GM18868 (cell line): ENCODE measurements at regions not wholly inside any gene's neighbourhood (a gene's known extent, or its start where the extent isn't known, plus 50 kb on each side); places are given as distances from the start of the nearest gene placed in this dataset.
A peak's percentile ranks its signal among the peaks of the same experiment; 100 is the strongest.

Experiments
- ATAC-seq: cut with Tn5 transposase; IDR thresholded peaks from one replicate; pipeline ENCODE4 v1.9.1; 2021; ENCODE audit warnings: mild to moderate bottlenecking, moderate library complexity; ENCODE audit not compliant: unreplicated experiment

DNA sequence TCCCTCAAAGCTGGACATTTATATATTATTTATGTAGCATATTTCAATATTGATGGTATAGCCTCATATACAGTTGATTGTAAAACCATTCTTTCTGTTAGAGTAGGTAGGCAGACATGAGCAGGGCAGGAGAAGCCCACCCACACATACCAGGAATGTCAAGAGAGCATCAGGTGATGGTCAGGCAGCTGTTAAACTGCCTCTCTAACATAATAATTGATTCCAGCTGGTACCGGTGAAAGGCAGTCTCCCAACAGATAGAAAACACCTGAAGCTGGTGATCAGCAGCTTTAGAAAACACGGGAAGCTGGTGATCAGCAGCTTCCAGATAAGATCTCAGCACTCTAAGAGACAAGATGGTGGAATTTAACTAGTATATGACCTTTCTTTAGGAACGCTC is 132.9 kb downstream of the SLITRK6 start:
- ATAC-seq: no peak

DNA sequence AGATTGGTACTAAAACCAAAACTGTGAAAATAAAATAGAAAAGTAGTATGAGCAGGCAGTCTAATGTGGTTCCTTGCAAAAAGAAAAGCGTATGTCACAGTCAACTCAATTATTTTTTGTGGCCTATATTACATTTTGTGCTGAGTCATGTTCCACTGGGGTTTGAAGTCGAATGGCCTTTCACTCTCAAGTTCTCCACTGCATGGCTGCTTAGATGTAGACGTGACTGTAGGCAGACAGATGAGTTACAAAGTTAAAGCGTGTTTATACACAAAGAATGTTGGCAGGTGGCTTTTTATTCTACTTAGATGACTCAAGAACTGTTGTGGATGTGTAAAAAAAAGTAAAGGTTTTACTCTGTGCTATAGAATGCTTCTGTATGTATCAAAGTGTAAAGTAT is 133.9 kb downstream of the SLITRK6 start:
- peak; percentile 61 for ATAC-seq

DNA sequence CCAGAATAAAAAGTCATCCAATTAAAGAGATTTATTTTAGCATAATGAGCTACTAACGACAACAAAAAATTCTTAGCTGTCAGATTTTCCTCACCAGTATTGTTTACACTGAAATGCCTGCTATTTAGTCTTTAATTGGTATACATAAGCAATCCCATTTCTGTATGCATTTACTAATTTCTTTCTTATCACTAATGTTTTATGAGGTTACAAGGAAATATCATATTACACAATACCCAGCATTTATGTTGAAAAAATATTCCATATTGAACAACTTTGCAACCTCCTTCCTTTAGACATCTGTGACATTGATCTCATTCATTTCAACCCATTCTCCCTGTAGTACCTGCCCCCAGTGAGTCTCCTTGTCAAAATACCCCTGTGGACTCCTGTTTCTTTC is 135.4 kb downstream of the SLITRK6 start:
- ATAC-seq: no peak

DNA sequence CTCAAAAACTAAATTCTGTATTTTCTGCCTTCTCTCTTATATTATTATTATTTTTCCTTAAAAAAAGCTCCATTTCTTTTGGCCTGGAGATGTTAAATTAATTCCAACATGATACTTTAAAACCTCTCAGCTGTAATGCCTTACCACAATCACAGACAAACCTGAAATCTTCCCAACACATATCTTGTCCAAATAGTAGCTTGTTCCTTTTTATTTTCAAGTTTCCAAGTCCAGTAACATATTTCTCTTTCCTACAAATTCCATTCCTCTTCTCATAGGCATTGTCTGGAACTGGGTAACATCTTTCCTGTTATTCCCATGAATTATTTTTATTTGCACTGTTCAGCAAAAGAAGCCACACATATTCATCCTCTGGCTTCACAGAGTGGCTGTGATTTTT is 137.0 kb downstream of the SLITRK6 start:
- no peak for ATAC-seq

DNA sequence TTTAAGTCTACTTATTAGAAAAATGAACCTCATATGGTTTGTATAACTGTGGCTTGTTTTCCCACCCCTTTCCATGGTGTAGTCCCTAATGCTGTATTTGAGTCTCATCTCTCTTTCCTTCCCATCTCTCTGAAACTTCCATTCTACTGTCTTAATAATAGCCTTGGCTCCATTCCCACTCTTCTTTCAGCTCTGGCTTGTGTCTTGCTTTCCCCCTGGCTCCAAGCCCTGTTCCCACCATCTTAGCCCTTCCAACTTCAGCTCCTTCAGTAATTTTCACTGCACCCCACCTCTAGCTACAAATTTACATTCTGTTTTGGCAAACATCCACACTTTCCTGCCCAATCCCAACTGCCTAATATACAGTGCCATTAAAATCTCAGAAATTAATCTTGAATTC is 137.5 kb downstream of the SLITRK6 start:
- no peak for ATAC-seq

DNA sequence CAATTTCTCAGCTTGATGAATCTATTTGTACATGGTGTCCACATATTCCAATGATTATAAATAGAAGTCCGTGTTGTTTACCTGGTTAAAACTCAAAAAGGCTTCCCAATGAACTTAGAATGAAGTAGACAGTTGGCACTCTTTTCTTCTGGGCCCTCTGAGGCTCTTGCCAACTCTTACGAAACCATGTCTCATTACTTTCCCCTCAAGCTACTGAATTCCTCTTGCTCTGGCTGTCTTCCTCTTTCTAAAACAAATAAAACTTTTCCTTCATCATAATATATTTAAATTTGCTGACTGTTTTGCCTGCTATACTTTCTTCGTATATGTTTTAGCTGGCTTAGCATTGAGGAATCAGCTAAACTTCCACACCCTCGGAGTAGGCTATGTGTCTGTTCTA is 139.7 kb downstream of the SLITRK6 start:
- no peak for ATAC-seq

DNA sequence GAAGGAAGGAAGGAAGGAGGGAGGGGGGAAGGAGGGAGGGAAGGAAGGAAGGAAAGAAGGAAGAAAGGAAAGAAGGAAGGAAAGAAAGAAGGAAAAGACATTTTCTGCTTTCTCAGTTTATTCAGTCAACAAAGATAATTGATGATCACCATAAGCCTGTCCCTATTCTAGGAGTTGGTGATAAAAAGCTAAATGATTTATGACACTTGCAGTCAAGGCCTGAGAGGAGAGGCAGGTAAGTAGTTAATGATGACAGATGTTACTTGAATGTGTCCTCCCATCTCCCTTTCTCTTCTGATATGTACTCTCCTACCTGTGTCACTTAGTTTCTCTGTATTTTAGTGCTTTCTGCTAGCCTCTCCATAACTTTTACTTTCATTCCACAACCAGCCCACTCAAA is 141.3 kb downstream of the SLITRK6 start:
- ATAC-seq: no peak

DNA sequence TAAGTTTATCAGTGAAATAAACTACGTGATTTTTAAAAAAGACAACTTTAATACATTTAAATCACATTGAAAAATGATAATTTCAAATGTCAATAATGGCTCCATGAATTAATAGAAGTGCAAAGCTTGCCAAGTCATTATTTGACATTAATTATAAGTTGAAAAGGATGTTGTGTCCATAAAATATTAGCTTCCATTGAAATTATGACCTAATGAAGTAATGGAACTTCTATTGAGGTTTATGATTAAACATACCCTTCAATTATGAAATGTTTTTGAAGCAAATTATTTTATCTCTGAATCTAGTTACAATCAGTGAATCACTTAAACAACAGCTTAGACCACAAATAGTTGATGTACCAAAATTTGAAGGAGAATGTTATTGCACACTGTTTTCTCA is 144.2 kb downstream of the SLITRK6 start:
- ATAC-seq: no peak

DNA sequence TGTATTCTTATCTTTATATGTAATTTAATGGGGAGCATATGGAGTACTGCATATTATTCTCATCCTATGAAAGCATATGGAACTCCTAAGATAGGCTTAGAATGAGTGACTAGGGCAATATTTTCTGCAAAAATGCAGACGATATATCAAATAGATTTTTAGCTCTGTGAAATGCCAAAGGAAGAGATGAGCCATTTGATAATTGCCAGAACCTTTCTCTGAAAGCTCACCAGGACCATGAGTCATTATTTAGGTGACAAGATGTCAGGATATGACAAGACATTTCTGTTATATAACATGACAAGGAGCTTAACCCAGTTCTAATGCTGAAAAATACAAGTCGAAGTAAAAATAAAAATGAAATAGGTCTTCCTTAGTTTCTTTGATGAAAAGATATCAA is 145.0 kb downstream of the SLITRK6 start:
- no peak for ATAC-seq

DNA sequence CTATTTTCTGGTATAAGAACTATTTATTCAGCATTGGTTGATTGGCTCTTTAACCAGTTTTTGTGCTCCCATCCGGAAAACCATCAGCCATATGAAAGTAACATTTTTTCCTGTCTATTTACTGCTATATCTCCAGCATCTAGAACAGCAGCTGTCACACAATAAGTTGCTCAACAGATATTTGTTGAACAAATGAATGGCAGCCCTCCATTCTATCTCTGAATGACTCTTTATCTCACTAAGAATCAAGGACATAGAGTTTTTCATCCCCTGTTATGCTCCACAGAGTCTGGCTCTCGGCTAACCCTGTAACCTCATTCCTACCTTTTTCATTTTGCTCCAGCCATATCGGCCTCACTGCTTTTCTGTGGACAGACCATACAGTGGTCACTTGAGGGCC is 145.5 kb downstream of the SLITRK6 start:
- ATAC-seq: no peak

DNA sequence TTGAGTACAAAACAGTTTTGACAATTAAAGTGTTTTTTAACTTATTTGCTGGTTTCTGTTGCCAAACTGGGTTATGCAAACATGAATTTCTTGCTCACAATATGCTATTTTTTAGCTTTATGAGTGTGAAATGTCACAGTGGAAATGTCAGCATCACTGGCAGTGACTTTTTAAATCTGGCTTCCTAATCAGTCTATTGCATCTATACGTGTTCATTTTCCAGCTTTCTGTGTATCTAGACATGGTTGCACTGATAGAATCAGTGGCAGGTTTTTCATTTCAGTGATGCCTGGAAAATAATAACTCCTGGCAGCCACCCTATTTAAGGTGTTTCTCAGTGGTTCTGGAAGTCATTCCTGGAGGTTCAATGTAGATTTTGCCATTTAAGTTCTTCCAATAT is 146.7 kb downstream of the SLITRK6 start:
- no peak for ATAC-seq

DNA sequence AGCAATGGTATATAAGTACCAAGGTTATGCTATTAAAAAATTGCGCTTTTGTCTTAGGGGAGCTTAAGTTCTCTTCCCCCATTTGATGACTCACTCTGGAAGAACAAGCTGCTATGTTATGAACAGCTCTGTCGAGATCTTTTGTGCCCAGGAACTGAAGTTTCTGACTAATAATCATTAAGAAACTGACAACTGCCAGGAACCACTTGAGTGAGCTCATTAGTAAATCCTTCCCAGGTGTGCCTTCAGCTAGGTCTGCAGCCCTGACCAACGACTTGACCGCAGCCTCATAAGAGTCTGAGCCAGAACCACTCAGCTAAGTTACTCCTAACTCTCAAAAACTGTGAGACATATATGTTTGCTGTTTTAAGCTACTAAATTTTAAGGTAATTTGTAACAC is 147.8 kb downstream of the SLITRK6 start:
- ATAC-seq: peak; percentile 70

DNA sequence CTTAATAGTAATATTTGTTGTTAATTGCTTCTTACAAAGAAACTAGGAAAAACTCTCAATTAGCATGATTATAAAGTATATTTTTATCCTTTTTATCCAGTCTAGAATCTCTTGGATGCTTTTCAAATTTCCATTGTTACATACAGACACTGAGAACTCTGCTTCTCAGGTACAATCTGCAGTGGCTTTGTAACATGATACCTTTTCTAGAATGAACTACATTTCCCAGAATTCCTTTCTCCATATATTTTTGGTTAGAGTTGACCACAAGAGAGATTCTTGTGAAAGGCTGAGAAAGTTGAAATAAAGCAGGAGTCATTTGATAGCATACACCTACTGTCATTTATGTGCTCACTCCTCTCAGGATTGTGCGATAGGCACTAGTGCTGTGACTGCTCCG is 148.6 kb downstream of the SLITRK6 start:
- ATAC-seq: no peak

DNA sequence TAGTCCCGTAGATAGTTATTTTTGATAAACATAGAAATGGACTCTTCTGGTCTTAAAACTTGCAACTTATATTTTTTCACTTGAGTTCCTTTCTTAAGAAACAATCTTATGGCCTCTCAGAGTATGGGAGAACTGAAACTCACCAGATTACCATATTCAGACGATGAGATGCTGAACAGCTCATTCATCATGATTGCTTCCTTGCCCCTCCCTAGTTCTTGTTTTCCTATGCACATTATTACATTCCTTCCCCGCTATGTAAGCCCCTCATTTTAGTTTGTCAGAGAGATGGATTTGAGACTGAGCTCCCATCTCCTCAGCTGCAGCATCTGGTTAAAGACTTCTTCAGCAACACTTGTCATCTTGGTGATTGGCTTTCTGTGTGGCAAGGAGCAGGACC is 158.5 kb downstream of the SLITRK6 start:
- ATAC-seq: no peak

DNA sequence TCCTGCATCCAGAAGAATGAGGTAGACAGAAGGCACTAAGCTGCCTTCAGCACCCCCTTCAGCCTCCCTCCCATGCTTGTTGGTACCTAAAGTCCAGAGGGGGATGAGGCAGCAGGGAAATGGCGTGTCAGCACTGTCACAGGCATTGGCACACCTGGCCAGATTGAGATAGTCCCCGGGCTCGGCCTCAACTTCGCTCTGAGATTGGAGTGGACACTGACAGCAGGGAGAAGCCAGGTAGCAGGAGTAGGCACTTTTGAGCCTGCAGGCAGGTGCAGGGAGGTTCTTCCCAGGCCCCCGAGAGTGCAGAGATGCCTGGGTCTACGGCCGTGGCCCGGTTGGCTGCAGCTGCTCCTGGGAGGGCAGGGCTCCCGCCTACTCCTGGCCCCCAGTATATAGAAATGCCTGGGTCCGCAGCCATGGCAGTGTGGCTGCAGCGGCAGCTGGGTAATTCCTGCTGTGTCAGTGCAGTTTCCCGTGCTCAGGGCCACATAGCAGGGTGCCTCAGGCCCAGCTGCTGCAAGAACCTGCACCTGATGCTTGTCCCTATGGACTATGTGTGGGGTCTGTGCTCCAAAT is 160.3 kb downstream of the SLITRK6 start:
- ATAC-seq: no peak

DNA sequence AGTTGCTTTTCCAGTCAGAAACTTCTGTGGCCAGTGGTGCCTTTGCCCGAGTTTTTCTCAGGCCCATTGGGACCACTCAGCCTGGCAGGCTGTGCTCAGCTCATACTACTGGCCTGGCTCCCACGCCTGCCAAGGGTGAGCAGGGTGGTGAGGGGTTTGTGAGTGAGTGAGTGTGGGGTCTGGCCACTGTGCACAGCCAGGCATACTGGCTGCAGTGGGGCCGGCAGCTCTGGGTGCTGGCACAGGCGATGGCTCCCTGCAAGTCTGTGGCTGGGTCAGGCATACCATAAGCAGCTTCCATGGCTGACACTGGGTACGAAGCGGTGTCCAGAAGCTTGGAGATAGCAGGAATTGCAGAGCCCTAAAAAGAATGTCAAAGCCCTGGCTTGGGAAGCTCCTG is 161.0 kb downstream of the SLITRK6 start:
- no peak for ATAC-seq

DNA sequence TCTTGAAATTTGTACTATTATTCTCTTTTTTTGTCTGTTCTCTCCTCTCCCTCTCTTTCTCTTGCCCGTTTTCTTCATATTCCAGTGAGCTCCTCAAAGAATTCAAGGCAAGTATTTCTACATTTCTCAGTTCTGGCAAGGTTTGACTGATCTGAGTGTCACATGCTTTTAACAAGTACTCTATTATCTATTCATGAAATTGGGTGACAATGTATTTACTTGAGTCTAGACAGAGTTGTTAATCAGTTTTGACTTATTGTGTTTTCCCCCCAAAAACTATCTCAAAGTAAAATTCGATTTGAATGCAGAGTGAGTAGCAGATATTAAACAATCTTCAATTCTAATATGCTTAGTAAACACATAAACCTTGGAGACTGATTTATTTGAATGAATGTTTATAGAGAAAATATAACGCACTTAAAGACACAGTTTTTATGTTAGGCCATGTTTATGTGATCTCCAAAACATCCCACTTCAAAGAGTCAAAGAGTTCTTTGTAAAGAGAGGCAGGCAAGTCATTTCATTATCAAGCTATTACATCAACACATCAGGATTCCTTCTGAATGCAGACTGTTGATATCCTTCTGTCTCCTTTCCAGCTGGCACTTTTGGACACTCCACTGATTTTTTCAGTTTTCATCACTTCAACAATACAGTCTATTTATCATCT is 166.6 kb downstream of the SLITRK6 start:
- ATAC-seq: no peak

DNA sequence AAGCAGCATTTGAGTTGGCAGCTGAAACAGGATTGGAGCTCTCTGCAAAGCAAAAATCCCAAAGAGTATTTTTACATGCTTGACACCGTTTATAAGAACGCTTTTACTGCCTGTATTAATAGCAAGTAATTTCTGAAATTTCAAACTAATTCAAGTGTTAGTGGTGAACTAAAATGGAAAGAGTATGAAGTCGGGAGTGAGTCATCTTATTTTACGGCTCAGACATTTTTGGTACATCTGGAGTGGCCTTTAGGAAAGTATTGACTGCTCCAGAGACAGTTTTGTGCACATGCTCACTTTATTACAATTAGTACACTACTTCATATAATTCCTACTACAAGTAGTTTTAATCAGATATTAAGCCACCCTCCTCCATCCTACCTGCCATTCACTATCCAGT is 167.4 kb downstream of the SLITRK6 start:
- no peak for ATAC-seq

DNA sequence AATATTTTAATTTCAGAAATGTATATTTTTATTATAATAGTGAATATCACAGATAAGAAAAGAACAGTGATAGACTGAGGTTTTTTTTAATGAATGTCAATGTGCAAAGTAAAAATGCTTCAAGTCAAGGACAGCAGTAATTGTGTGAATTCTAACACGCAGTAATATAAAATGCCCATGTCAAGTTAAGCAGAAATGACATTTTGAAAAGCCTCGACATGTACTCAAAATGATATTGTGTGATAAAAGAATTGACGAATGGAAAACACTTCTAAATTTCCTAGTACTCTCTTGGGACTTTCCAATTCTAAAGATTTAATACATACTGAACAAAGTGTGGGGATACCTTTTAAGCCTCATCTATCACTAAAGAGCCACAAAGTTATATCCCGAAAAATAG is 172.6 kb downstream of the SLITRK6 start:
- no peak for ATAC-seq

DNA sequence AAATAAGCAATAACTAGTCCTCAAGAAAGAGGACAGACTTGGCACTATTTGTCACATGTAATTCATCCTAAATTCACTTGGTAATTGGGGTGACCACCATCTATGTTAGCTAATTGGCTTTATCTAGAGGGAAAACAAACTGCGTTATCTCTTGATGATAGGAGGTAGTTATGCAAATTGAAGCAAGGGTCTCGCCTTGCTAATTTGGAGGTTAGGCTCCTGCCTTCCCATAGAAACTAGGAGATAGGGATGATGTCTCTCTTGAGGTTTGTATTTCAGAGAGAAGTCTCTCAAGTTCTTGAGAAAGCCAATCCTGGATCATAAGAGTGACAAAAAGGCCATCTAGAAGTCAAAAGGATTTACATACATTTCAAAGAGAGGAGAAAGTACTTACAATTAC is 179.9 kb downstream of the SLITRK6 start:
- no peak for ATAC-seq

DNA sequence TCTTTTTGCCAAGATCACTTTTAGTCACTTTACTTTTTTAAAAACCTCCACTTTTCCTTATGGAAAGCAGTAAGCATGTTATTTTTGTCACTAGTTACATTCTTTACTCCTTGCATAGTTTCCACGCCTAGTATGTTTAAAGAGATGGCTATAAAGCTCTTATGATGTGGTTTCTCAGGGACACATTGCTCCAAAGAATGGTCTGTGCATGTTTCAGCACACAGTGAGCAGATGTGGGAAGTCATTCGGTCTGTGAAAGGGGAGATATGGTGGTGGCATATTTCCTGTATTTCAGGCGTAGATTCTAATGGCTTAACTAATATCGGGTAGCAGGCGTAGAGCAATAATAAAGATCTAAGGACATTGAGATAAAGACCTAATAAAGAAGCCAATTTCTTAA is 180.7 kb downstream of the SLITRK6 start:
- no peak for ATAC-seq

DNA sequence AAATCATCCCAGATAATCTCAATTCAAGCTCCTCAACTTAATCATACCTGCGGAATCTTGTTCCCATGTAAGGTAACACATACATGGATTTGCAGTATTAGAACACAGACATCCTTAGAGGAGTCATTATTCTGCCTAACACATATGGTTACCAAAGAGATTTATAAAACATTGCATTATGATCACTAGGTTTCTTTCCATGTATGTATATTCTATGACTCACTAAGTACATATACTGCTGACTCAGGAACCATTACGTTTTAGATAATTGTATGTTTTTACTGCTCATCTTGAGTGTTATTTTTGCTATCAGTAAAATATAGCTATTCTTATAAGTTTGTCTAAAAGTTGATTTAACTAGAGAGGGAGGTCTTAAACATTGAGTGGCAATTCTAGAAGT is 182.9 kb downstream of the SLITRK6 start:
- ATAC-seq: no peak

DNA sequence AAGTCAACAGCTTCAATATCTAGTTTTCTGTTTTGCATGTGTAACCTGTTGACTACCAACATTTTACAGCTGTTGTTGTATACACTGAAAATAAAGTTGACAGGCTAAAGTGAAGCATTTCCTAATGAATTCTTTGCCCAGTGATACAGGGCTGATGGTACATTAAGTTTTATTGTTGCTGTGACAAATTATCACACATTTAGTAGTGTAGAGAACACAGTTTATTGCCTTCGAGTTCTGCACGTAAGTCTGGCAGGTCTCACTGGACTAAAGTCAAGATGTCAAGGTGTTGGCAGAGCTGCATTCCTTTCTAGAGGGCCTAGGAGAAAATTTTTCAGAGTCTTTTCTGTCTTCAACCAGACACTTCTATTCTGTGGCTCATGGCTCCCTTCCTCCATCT is 184.2 kb downstream of the SLITRK6 start:
- ATAC-seq: no peak
